ENCODE measurements at regions not wholly inside any gene's neighbourhood (a gene's known extent, or its start where the extent isn't known, plus 50 kb on each side); places are given as distances from the start of the nearest gene placed in this dataset.

GRCh38 chr15:77838595-77838994 lies 205.9 kb upstream of the LINGO1 start:
- DNase-seq (ENCODE audit: low spot score in 2 of 2), result no peak

GRCh38 chr15:77838061-77838460 lies 205.3 kb upstream of the LINGO1 start:
- Histone ChIP-seq H3K4me1 (no peaks in the 10 kb centered on the region), H3K27me3 (peaks cover 0 to 11% of the 10 kb centered on the region in 2 donors), H3K36me3 (no peaks in the 10 kb centered on the region), H3K9me3 (no peaks in the 10 kb centered on the region), H3K4me3 (no peak overlapping the region), H3K27ac (no peak overlapping the region)
- WGBS, 2 donors, result 72 to 74% methylated on average over 5 to 10 of the region's 10 CpGs
- no peak for DNase-seq (ENCODE audit: low spot score in 2 of 2)
- TF ChIP-seq EP300 (IDR thresholded peaks at IDR 0.05) (no peak), CTCF (IDR thresholded peaks at IDR 0.05) (no peak), POLR2A (IDR thresholded peaks at IDR 0.05) (no peak)

More at GRCh38 chr15:77838595-77838994, 205.9 kb upstream of the LINGO1 start:
- TF ChIP-seq POLR2A (IDR thresholded peaks at IDR 0.05) (no peak), CTCF (IDR thresholded peaks at IDR 0.05) (no peak), EP300 (IDR thresholded peaks at IDR 0.05) (no peak)
- Histone ChIP-seq H3K9me3 (no peaks in the 10 kb centered on the region), H3K27me3 (peaks cover 0 to 11% of the 10 kb centered on the region in 2 donors), H3K4me3 (no peak overlapping the region), H3K4me1 (no peaks in the 10 kb centered on the region), H3K27ac (no peak overlapping the region), H3K36me3 (no peaks in the 10 kb centered on the region)
- WGBS, 2 donors, result 86 to 94% methylated on average over 4 of the region's 4 CpGs

- Histone ChIP-seq H3K36me3 (no peaks in the 10 kb centered on the region), H3K4me3 (no peak overlapping the region), H3K27ac (no peak overlapping the region), H3K9me3 (no peaks in the 10 kb centered on the region), H3K4me1 (no peaks in the 10 kb centered on the region), H3K27me3 (peaks cover 0 to 11% of the 10 kb centered on the region in 2 donors)
- 78 to 92% methylated on average over 6 of the region's 6 CpGs for WGBS, 2 donors
- DNase-seq (ENCODE audit: low spot score in 2 of 2), result no peak
- TF ChIP-seq CTCF (IDR thresholded peaks at IDR 0.05) (no peak), EP300 (IDR thresholded peaks at IDR 0.05) (no peak), POLR2A (IDR thresholded peaks at IDR 0.05) (no peak)
Observed at GRCh38 chr15:77837649-77838025, 204.9 kb upstream of the LINGO1 start.

GRCh38 chr15:77836906-77837648 lies 204.4 kb upstream of the LINGO1 start:
- no peak for DNase-seq (ENCODE audit: low spot score in 2 of 2)
- peaks cover 0 to 16% of the 10 kb centered on the region in 2 donors for H3K27me3 ChIP-seq
- no peak overlapping the region for H3K4me3 ChIP-seq
- no peak overlapping the region for H3K27ac ChIP-seq
- WGBS, 2 donors, result 72 to 73% methylated on average over 12 of the region's 12 CpGs
- no peaks in the 10 kb centered on the region for H3K9me3 ChIP-seq
- TF ChIP-seq CTCF (IDR thresholded peaks at IDR 0.05) (no peak), POLR2A (IDR thresholded peaks at IDR 0.05) (no peak), EP300 (IDR thresholded peaks at IDR 0.05) (no peak)
- no peaks in the 10 kb centered on the region for H3K36me3 ChIP-seq
- no peaks in the 10 kb centered on the region for H3K4me1 ChIP-seq

- no peak overlapping the region for H3K27ac ChIP-seq
- no peak for DNase-seq (ENCODE audit: low spot score in 2 of 2)
- no peak overlapping the region for H3K4me3 ChIP-seq
- H3K4me1 ChIP-seq, result no peaks in the 10 kb centered on the region
- no peaks in the 10 kb centered on the region for H3K9me3 ChIP-seq
- no peaks in the 10 kb centered on the region for H3K36me3 ChIP-seq
- WGBS, 2 donors, result 37 to 45% methylated on average over 6 of the region's 6 CpGs
- no peak for TF ChIP-seq EP300 (IDR thresholded peaks at IDR 0.05)
- no peak for TF ChIP-seq CTCF (IDR thresholded peaks at IDR 0.05)
- TF ChIP-seq POLR2A (IDR thresholded peaks at IDR 0.05), result no peak
- H3K27me3 ChIP-seq, result peaks cover 0 to 19% of the 10 kb centered on the region in 2 donors
Observed at GRCh38 chr15:77836121-77836692, 203.5 kb upstream of the LINGO1 start.

Data from tibial nerve (tissue), 4 donors.